Thyroid gland (tissue), 4 donors: ENCODE measurements at regions not wholly inside any gene's neighbourhood (a gene's known extent, or its start where the extent isn't known, plus 50 kb on each side); places are given as distances from the start of the nearest gene placed in this dataset.

ENCODE experiments used
- POLR2A ChIP-seq, 2 donors: fragments of 450-650 bp; IDR thresholded peaks; one replicate each; pipeline ENCODE4 v1.6.1; 2017; ENCODE audit warnings: antibody characterized with exemption in 2 of 2, mild to moderate bottlenecking in 2 of 2, moderate library complexity in 1 of 2
- TF ChIP-seq, protein P1 (sequence below), 6 experiments: fragments of 200-600 bp in 3 of 6; fragments of 450-650 bp in 3 of 6; sonication (generic) in 3 of 6; IDR thresholded peaks; one replicate each; pipeline ENCODE4 v1.5.1; 2016 to 2019; ENCODE audit warnings: antibody characterized with exemption in 6 of 6, mild to moderate bottlenecking in 2 of 6, inconsistent platforms in 1 of 6, moderate library complexity in 1 of 6

DNA sequence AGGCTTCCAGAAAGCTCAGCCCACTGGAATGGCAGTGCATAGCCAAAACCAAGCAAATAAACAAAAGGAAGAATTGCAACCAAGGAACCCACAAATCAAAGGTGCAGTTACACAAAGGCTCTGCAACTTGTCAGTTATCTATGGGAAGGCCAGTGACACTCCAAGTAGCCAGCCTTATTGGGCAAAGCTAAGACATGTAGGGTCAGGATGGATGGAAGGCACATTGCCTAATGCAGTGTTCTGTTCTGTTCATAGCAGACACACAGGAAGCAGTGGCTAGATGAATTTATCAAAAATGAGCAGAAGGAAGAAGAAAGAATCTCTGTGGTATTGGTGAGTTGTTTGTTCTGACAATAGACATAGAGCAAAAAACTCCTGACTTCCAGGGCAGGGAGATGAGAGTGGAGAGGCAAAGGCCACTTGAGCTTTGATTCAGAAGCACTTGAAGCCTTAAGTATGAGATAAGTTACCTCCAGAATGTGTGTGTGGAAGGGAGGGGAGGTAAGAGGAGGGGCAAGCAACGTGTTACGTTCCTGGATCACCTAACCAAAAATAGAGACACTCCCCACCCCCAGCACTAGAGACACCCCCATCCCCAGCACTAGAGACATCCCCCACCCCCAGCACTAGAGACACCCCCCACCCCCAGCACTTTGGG is 57.9 kb upstream of the AKAP12 start:
- TF ChIP-seq, protein P1, sequence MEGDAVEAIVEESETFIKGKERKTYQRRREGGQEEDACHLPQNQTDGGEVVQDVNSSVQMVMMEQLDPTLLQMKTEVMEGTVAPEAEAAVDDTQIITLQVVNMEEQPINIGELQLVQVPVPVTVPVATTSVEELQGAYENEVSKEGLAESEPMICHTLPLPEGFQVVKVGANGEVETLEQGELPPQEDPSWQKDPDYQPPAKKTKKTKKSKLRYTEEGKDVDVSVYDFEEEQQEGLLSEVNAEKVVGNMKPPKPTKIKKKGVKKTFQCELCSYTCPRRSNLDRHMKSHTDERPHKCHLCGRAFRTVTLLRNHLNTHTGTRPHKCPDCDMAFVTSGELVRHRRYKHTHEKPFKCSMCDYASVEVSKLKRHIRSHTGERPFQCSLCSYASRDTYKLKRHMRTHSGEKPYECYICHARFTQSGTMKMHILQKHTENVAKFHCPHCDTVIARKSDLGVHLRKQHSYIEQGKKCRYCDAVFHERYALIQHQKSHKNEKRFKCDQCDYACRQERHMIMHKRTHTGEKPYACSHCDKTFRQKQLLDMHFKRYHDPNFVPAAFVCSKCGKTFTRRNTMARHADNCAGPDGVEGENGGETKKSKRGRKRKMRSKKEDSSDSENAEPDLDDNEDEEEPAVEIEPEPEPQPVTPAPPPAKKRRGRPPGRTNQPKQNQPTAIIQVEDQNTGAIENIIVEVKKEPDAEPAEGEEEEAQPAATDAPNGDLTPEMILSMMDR (IDR thresholded peaks at IDR 0.05), result no peak
- TF ChIP-seq POLR2A (IDR thresholded peaks at IDR 0.05), result no peak
